ENCODE measurements at regions not wholly inside any gene's neighbourhood (a gene's known extent, or its start where the extent isn't known, plus 50 kb on each side); places are given as distances from the start of the nearest gene placed in this dataset.

DNA sequence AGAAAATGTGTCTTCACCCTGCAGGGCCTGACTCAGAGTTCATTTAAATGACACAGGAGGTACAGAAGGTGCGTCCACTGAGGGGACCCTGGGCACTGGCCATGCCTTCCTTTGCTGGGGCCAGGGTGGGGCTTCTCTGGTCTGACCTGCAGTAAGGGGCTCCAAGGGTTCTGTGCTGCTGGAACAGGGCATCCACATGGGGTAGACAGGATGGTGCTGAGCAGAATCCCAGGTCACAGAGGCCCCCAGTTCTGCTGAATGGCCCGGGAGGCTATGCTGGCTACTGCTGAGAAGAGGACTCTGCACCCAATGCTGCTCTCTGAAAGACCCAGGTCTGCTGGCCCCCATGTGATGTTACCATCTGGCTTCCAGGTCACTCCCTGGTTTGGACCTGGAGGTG lies 150.4 kb upstream of the GGTLC1 start:
- no peak for DNase-seq (ENCODE audit: low read depth)

- DNase-seq (ENCODE audit: low read depth), result no peak
These were observed 149.7 kb upstream of the GGTLC1 start for GRCh38 chr20:24138196-24138857.

- DNase-seq (ENCODE audit: low read depth), result no peak
These were observed 148.2 kb upstream of the GGTLC1 start for GRCh38 chr20:24136659-24137246.

DNA sequence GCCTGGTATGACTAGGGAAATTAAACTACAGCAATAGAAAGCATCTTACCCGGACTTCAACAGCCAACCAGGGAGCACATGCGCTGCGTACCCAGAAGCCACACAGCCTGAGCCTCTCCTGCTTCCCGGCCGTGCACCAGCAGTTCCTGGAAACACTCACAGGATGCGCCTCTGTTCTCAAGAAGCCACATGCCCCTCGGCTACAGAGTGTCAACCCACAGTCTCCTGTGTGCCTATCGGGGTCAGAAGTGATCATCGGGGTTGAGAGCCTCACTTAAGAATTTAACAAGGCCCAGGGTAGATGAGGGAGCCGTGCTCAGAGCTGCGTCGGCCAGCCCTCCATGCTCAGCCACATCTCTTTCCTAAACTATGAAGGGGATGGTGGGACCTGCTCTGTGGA lies 147.2 kb upstream of the GGTLC1 start:
- no peak for DNase-seq (ENCODE audit: low read depth)

- no peak for DNase-seq (ENCODE audit: low read depth)
These were observed 146.4 kb upstream of the GGTLC1 start for GRCh38 chr20:24134930-24135329.

DNA sequence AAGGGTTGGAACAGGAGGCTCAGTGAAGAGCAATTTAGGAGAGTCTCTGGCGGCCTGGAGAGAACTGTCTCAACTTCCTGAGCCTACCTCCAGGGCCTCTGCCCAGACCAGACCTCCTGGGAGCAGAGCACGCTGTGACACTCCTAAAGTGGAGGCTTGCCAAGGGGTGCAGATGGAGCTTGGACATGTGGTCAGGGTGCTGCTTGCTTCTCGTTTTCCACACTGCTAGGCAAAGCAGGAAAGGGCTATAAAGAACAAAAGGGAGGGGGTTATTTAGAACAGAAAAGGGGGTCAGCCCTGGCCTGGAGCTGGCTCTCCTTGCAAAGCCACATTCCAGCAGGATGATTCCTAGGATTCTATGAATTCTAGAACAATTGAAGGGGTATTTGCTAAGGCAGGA lies 145.7 kb upstream of the GGTLC1 start:
- no peak for DNase-seq (ENCODE audit: low read depth)

GRCh38 chr20:24132246-24132645 lies 143.7 kb upstream of the GGTLC1 start:
- DNase-seq (ENCODE audit: low read depth), result no peak

DNA sequence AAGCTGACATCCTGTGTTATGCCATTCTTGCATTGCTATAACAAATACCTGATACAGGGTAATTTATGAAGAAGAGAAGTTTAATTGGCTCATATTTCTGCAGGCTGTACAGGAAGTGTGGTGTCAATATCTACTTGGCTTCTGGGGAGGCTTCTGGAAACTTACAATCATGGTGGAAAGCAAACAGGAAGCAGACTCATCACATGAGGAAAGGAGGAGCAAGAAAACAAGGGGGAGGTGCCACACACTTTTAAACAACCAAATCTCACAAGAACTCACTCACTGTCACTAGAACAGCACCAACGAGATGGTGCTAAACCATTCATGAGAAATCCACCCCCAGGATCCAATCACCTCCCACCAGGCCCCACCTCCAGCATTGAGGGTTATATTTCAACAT lies 143.1 kb upstream of the GGTLC1 start:
- no peak for DNase-seq (ENCODE audit: low read depth)

GRCh38 chr20:24131281-24131680 lies 142.7 kb upstream of the GGTLC1 start:
- no peak for DNase-seq (ENCODE audit: low read depth)

- DNase-seq (ENCODE audit: low read depth), result no peak
These were observed 141.1 kb upstream of the GGTLC1 start for GRCh38 chr20:24129641-24130040.

DNA sequence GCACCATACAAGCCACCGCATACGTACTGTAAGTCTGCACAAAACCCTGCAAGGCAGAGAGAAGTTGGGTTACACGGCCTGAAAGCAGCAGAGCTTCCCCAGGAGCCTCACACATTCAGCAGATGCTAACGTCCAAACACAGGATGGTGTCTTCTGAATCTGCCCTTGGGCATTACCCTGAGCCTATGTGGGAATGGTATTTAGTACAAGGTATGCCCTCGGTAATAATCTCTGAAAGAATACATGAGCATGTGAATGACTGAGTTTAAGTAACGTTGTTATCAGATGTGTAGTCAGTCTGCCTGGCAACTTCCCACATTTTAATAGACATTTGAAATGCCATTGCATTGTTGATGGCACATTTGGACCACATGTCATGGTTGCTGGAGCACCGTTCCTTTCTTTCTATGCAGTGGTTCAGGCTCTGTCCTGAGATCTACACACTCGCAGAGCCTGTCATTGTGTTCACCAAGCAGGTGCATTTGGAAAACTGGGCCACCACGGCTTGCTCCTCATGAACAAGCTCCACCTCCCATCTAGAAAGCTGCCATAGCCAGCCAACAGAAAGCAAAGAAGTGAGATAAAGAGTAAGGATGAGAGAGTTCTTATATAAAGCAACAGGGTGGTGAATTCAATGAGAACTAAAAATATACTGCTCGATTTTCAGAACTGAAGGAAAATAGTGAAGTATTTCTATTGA lies 136.5 kb upstream of the GGTLC1 start:
- no peak for DNase-seq (ENCODE audit: low read depth)

DNA sequence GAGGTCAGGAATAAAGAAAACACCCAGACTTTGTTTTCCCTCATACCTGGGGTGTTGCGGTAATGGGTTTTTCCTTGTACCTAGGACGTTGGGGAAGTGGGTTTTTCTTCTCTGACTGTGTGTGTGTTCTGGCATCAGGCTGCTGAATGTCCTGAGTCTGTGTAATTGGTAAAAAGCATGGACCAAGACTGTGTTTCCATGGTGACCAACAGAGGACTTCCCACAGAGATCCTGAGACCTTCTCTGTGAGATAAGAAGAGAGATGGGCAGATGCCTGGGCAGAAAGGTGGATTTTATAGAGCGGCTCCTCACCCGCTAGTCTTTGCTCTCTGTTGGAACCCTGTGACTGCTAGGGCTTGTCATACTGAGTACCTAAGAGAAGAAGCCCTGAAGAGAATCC lies 135.4 kb upstream of the GGTLC1 start:
- no peak for DNase-seq (ENCODE audit: low read depth)

GRCh38 chr20:24118441-24119175 lies 130.0 kb upstream of the GGTLC1 start:
- DNase-seq (ENCODE audit: low read depth), result no peak

GRCh38 chr20:24118034-24118433 lies 129.5 kb upstream of the GGTLC1 start:
- DNase-seq (ENCODE audit: low read depth), result no peak

- DNase-seq (ENCODE audit: low read depth), result no peak
These were observed 128.8 kb upstream of the GGTLC1 start for GRCh38 chr20:24117383-24117782.

DNA sequence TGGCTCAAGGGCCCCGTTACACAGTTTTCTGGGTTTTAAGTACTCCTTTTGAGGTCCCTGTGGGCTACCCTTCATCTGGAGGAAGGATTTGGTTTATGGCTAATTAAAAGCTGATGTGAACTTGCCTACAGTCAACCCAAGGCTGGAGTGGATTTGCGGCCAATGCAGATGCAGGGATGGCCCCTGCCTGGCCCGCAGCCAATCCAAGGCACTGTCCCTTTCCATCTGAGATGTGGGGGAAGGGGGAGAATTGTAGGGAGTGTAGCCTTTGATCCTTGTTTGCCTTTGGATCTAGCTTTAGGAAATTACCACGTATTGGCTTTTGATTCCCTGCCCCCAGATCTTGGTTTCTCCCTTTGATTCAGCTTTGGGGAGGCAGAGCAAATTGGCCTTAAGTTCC lies 128.0 kb upstream of the GGTLC1 start:
- no peak for DNase-seq (ENCODE audit: low read depth)

GRCh38 chr20:24112360-24112759 lies 123.8 kb upstream of the GGTLC1 start:
- DNase-seq (ENCODE audit: low read depth), result no peak

DNA sequence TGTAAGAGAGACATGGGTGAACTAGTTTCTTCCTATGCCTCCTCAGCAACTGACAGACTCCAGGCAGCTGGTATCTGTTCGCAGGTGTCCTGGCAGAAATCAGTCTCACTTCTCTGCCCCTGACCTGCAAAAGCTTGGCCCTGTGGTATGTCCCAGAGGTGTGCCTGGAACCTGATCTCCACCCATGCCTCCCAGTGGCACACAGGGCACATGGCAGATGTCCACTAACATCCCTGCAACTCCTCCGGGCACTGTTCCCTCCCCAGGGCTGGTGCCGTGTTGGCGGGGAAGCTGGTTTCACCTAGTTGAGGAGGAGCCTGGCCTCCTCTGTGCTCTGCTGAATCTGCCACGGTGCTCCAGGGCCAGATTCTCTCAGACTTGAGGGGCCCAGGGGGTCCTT lies 123.3 kb upstream of the GGTLC1 start:
- no peak for DNase-seq (ENCODE audit: low read depth)

GRCh38 chr20:24109537-24109936 lies 121.0 kb upstream of the GGTLC1 start:
- DNase-seq (ENCODE audit: low read depth), result no peak

GRCh38 chr20:24109008-24109407 lies 120.4 kb upstream of the GGTLC1 start:
- no peak for DNase-seq (ENCODE audit: low read depth)

DNA sequence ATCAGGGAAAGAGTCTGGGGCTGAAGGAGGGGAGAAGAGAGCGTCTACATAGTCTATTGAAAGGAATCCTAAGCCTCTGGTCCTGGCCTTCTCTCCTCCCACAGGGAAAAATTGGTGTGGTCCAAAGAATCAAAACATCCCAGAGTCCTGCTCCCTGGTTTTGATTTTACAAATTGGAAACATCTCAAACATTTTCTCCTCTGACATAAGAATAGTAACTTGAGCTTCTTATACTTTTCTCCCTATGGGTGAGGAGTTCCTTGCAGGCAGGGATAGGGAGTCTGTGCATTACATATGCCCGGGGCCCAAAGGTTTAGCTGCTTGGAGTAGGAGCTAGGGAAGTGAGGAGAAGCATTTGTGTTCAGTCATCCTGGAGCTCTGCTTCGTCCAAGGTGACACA lies 120.0 kb upstream of the GGTLC1 start:
- DNase-seq (ENCODE audit: low read depth), result no peak

DNA sequence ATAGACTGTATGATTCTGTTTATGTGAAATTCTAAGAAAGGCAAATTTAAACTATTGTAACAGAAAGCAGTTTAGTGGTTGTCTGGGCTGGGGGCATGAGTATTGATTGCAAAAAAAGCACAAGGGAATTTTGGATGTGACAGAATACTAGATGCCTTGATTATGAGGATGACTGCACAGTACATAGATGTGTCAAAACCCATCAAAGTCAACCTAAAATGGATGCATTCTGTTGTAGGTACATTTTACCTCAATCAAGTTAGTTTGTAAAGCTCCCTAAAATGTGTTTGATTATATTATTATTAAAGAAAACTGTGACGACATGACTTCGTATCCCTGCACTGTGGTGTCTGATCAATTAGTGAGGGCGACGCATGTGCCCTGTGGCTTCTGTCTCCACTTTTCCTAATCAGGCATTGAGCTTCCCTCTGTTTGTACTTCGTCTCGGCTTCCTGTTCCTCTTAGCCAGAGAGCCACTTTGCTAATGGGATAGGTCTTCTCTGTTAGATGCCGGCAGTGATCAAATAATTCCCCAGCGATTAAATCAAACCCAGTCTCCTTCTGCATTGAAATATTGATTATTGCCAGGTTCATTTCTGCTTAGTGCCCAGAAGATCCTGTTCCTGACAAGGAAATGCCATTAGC lies 118.3 kb upstream of the GGTLC1 start:
- DNase-seq (ENCODE audit: low read depth), result no peak
